Activated CD4-positive, alpha-beta T cell treated with anti-CD3 and anti-CD28 coated beads for 4 hours (primary cell): ENCODE measurements at regions not wholly inside any gene's neighbourhood (a gene's known extent, or its start where the extent isn't known, plus 50 kb on each side); places are given as distances from the start of the nearest gene placed in this dataset.

Experiments used
- DNase-seq, 2 donors: peaks; one replicate each; pipeline ENCODE4 v3.0.0-alpha.2; 2020

DNA sequence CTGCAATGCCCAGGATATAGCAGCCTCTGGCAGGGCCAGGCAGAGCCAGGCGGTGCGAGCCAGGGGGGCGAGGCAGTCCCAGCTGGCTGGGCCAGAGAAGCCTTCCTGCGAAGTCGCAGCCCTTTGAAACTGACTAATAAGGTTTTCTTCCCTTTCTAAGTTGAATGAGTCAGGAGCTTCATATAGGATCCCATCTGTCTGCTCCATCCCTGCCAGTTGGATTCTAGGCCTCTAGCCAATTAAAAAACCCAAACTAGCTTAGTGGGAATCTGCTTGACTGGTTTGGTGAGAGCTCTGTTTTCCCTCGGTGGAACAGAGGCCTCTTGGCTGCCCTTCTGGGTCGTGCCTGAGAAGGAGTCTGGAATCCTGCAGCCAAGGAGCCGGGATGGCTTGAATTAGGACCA, 70.1 kb upstream of the RAPGEF1 start:
- no peak for DNase-seq

DNA sequence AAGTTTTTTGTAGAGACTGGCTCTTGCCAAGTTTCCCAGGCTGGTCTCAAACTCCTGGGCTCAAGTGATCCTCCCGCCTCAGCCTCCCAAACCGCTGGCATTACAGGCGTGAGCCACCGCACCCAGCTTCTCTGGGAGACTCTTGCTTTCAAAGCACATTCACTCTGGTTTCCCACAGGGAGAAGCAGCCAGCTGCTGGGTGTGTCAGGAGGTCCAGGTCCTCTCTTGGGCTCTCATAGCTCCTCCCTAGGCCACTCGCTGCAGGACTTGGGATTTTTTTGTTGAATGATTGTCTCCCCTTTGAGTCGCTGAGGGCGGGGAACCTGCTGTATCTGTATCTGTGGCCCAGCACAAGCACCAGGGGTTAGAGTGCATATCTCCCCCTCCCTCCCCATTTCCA, 68.4 kb upstream of the RAPGEF1 start:
- no peak for DNase-seq

DNA sequence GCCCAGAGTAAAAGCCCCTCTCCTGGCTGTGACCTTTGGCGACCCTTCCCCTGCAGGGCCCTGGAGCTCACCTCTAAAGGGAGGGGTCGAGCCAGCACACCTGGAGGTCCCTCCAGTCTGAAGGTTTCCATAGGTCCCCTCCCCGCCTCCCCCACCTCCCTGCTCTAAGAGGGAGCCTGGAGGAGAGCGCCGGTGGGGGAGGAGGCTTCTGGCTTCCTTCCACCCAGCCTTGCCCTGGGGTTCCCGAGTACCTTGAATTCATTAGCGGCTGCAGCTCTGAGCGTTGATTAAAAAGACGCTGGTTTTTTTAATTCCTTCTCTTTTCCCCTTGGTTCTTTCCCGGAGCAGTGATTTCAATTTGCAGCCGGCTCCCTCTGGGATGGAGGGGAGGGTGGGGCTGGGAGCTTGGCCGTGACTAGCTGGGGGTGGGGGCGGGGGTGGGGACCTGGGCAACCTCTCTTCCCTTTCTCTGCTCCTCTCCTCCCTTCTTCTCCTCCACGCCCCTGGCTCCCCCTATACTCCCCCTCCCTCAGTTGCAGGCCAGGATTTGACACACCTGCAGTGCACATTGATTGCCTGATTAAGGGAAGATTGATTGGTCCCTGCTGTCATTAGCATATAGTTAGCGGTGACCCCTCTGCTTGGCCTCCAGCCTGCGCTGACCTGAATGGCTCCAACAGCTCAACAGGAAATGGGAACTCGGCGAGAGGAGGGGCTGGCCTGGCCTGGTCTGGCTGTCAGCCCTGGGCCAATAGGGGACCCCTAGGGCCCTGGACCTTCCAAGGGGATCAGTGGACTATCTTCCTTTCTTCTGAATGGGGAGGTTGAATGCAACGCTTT, 67.5 kb upstream of the RAPGEF1 start:
- no peak for DNase-seq

- no peak for DNase-seq
Observed at GRCh38 chr9:131805803-131806202, 65.9 kb upstream of the RAPGEF1 start.

DNA sequence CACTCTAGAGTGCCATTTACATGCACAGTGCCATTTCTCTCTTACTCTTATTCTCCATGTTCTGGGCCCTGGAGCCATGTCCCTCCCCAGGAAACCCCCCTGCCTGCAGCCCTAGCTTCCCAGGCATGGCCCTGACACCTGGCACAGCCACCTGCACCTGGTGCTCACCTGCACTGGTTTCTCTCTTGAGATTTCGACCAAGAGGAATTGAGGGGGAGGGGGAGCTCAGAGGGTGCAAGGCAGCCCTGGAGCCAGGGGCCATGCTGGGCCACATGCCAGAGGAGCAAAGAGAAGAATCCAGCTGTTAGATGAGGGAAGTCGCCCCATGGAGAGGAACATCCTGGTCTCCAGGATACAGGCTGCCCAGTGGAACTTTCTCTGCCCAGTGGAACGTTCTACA, 65.0 kb upstream of the RAPGEF1 start:
- no peak for DNase-seq

DNA sequence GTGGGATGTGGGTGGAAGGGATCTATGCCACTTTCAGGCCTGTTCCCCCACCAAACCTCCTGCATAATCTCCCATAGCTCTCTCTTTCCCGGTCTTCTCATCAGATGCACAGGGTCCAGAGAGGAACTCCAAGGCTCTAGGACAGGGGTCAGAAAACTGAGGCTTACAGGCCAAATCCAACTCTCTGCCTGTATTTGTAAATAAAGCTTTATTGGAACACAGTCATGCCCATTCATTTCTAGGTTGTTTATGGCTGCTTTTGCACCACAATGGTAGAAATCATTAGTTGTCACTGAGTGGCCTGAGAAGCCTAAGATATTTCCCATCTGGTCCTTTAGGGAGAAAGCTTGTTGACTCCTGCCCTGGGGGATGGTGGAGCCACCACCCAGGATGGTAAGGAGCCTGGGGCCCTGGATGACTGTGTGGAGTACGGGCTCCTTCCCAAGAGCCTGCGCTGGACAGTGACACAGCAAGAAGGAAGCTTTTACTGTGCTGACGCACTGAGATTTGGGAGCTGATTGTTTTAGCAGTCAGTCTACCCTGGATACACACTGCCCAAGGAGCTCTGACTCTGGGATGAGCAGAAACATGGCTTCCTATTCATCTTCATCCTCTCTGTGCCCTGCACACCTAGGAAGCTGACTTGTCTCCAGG, 64.0 kb upstream of the RAPGEF1 start:
- no peak for DNase-seq

DNA sequence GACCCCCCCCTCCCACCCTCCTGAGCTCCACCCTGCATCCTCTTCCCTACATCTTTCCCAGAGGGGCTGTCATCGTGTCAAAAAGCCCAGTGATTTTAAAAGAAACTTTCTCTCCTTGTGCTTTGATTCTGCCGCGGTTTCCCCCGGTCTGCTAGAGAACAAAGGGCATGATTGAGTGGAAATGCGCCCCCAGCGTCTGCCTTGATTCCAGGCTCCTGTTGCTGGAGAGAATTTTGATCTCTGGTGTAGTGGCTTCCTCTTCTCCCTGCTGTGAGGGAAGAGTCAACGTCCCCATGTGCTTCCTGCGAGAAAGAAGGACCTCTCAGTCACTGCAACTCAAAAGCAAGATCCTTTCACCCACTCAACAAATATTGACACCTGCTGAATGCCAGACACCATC, 61.9 kb upstream of the RAPGEF1 start:
- DNase-seq = no peak

- DNase-seq = no peak
Observed at GRCh38 chr9:131800843-131801242, 61.0 kb upstream of the RAPGEF1 start.

GRCh38 chr9:131800366-131800765, 60.5 kb upstream of the RAPGEF1 start:
- no peak for DNase-seq

DNA sequence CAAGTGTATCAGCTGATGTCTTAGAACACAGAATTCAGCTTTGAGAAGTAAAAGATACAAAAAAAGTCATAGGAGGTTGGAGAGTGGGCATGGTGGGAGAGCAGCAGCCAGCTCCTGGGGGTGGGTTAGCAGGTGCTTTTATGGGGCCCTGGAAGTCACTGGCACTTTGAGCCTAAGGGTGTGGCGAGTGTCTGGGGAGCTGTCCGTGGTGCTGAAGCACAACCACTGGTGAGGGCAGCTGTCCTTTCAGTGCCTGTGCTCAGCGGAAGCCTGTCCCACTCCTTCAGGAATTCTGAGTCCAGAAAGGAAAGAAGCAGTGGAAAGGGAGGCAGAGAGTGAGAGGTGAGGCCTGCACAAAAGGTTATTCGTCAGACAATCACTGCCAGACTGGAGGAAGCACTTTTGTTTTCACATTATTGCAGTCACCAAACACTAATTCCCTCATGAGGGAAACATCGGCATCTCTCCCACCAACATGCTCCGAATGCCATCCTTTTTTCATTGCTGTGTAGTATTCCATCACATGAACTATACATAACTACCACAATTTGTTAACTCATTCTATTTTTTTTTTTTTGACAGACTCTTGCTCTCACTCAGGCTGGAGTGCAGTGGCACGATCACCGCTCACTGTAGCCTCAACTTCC, 59.4 kb upstream of the RAPGEF1 start:
- peak; percentile 27 to 31 for DNase-seq

- DNase-seq = no peak
Observed at GRCh38 chr9:131798246-131798645, 58.4 kb upstream of the RAPGEF1 start.

GRCh38 chr9:131794393-131794792, 54.5 kb upstream of the RAPGEF1 start:
- DNase-seq = no peak

GRCh38 chr9:131791542-131792254, 51.8 kb upstream of the RAPGEF1 start:
- DNase-seq = no peak
